Esophagus squamous epithelium (tissue), 4 donors: ENCODE measurements at regions not wholly inside any gene's neighbourhood (a gene's known extent, or its start where the extent isn't known, plus 50 kb on each side); places are given as distances from the start of the nearest gene placed in this dataset.

ENCODE experiments used
- POLR2A ChIP-seq, 4 donors: fragments of 450-650 bp; IDR thresholded peaks; one replicate each; pipeline ENCODE4 v1.6.1; 2017; ENCODE audit warnings: antibody characterized with exemption in 4 of 4, mild to moderate bottlenecking in 4 of 4, moderate library complexity in 3 of 4
- TF ChIP-seq, protein P1 (sequence below), 6 experiments: fragments of 450-650 bp in 4 of 6; fragments of 200-600 bp in 2 of 6; sonication (generic) in 2 of 6; IDR thresholded peaks; one replicate each; pipeline ENCODE4 v1.5.1; 2016 to 2019; ENCODE audit warnings: antibody characterized with exemption in 6 of 6, mild to moderate bottlenecking in 4 of 6, moderate library complexity in 4 of 6

DNA sequence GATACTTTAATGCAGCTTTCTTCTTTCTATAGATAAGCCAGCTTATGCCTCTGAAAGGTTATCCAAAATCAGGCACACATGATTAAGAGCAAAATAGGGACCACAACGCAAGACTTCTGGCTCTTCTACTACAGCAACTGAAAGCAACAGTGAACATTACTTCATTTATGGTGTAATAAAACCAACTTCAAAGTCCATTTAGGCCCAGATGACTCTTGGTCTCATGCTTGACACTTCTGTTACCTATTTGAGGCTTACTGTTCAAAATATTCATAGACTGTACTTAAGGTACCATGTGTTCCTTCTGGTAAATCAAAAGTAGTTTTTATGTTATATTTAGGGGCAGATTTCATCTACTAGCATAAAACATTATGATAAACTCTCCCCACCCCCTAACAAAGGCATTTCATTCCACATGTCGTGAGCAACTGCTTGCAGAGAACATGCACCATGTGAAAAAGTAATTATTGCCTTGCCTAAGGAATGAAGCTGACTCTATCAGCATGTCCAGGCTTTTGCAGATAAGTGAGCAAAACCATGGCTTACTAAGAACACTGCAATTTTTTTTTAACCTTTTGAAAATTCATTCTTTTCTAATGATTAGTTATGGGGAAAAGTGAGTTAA is 154.9 kb upstream of the ITGB1 start:
- TF ChIP-seq, protein P1, sequence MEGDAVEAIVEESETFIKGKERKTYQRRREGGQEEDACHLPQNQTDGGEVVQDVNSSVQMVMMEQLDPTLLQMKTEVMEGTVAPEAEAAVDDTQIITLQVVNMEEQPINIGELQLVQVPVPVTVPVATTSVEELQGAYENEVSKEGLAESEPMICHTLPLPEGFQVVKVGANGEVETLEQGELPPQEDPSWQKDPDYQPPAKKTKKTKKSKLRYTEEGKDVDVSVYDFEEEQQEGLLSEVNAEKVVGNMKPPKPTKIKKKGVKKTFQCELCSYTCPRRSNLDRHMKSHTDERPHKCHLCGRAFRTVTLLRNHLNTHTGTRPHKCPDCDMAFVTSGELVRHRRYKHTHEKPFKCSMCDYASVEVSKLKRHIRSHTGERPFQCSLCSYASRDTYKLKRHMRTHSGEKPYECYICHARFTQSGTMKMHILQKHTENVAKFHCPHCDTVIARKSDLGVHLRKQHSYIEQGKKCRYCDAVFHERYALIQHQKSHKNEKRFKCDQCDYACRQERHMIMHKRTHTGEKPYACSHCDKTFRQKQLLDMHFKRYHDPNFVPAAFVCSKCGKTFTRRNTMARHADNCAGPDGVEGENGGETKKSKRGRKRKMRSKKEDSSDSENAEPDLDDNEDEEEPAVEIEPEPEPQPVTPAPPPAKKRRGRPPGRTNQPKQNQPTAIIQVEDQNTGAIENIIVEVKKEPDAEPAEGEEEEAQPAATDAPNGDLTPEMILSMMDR (IDR thresholded peaks at IDR 0.05): no peak
- TF ChIP-seq POLR2A (IDR thresholded peaks at IDR 0.05): no peak
